Loucy (cell line): ENCODE measurements at regions not wholly inside any gene's neighbourhood (a gene's known extent, or its start where the extent isn't known, plus 50 kb on each side); places are given as distances from the start of the nearest gene placed in this dataset.
"Not testable (repeated sequence)": the region's sequence is repeated elsewhere in the genome, so short reads cannot be mapped to it uniquely, and the experiment has no call there.

ENCODE experiments used
- H2AFZ ChIP-seq: fragments of 200-600 bp; sonication (generic); 2 replicates; pipeline ENCODE4 v1.6.0; 2016; ENCODE audit warnings: antibody characterized with exemption, mild to moderate bottlenecking, low read length, moderate library complexity
- H3F3A ChIP-seq: fragments of 200-600 bp; 2 replicates; pipeline ENCODE4 v1.6.0; 2016; ENCODE audit warnings: antibody characterized with exemption, low read depth, mild to moderate bottlenecking
- H3K27me3 ChIP-seq: fragments of 200-600 bp; sonication (generic); 2 replicates; pipeline ENCODE4 v1.6.1; 2014; ENCODE audit warnings: low read length, mild to moderate bottlenecking; ENCODE audit not compliant: insufficient read depth, poor library complexity, severe bottlenecking
- H3K36me3 ChIP-seq: fragments of 200-600 bp; sonication (generic); 2 replicates; pipeline ENCODE4 v1.6.1; 2016; ENCODE audit warnings: low read length; ENCODE audit not compliant: insufficient read depth
- H3K4me1 ChIP-seq: fragments of 200-600 bp; sonication (generic); 2 replicates; pipeline ENCODE4 v1.5.1; 2014; ENCODE audit warnings: low read length, mild to moderate bottlenecking; ENCODE audit not compliant: insufficient read depth, poor library complexity, severe bottlenecking
- H3K4me2 ChIP-seq: fragments of 200-600 bp; sonication (generic); 2 replicates; pipeline ENCODE4 v1.6.0; 2014; ENCODE audit warnings: antibody characterized with exemption, low read length, low read depth, mild to moderate bottlenecking; ENCODE audit not compliant: poor library complexity, severe bottlenecking
- H3K4me3 ChIP-seq: fragments of 200-600 bp; sonication (generic); 2 replicates; pipeline ENCODE4 v1.5.1; 2014; ENCODE audit warnings: low read length, mild to moderate bottlenecking, mixed read lengths; ENCODE audit not compliant: poor library complexity, severe bottlenecking
- H3K79me2 ChIP-seq: fragments of 200-600 bp; sonication (generic); 2 replicates; pipeline ENCODE4 v1.6.1; 2014; ENCODE audit warnings: low read length; ENCODE audit not compliant: insufficient read depth
- H3K9ac ChIP-seq: fragments of 200-600 bp; sonication (generic); 2 replicates; pipeline ENCODE4 v1.6.0; 2014; ENCODE audit warnings: mild to moderate bottlenecking, low read depth, low read length, moderate library complexity; ENCODE audit not compliant: poor library complexity, severe bottlenecking
- H3K9me2 ChIP-seq: fragments of 200-600 bp; sonication (generic); replicated peaks from 2 replicates; pipeline ENCODE4 v1.6.1; 2016; ENCODE audit warnings: low read depth, low read length, mixed read lengths
- H3K9me3 ChIP-seq: fragments of 200-600 bp; sonication (generic); 2 replicates; pipeline ENCODE4 v1.6.1; 2014; ENCODE audit warnings: mild to moderate bottlenecking, antibody characterized with exemption, low read length, low read depth; ENCODE audit not compliant: insufficient read depth
- H4K20me1 ChIP-seq: fragments of 200-600 bp; sonication (generic); 2 replicates; pipeline ENCODE4 v1.6.0; 2014; ENCODE audit warnings: antibody characterized with exemption, low read length, mild to moderate bottlenecking; ENCODE audit not compliant: insufficient read depth, poor library complexity, severe bottlenecking
- CTCF ChIP-seq: fragments of 200-600 bp; sonication (generic); conservative IDR thresholded peaks from 2 replicates; pipeline ENCODE4 v1.5.1; 2014; ENCODE audit warnings: mild to moderate bottlenecking, antibody characterized with exemption, low read length
- EZH2phosphoT487 ChIP-seq: fragments of 200-600 bp; IDR thresholded peaks from 2 replicates; pipeline ENCODE4 v1.6.1; 2018; ENCODE audit warnings: antibody characterized with exemption, mild to moderate bottlenecking, moderate library complexity, borderline replicate concordance

GRCh38 chr21:20215959-20216358 lies 782.2 kb upstream of the NCAM2 start:
- Histone ChIP-seq H3K36me3 (no peaks in the 10 kb centered on the region), H3K4me1 (no peaks in the 10 kb centered on the region), H3K9ac (no peak overlapping the region), H3F3A (no peaks in the 10 kb centered on the region), H3K4me2 (no peak overlapping the region), H3K79me2 (no peaks in the 10 kb centered on the region), H3K9me3 (no peaks in the 10 kb centered on the region), H3K4me3 (no peak overlapping the region), H2AFZ (no peak overlapping the region), H3K9me2 (no peaks in the 10 kb centered on the region), H3K27me3 (no peaks in the 10 kb centered on the region), H4K20me1 (no peaks in the 10 kb centered on the region)
- TF ChIP-seq CTCF, result no peak
- TF ChIP-seq EZH2phosphoT487, result no peak

GRCh38 chr21:20220586-20220985 lies 777.6 kb upstream of the NCAM2 start:
- Histone ChIP-seq H3K9me3 (no peaks in the 10 kb centered on the region), H3F3A (no peaks in the 10 kb centered on the region), H4K20me1 (no peaks in the 10 kb centered on the region), H3K36me3 (no peaks in the 10 kb centered on the region), H3K9ac (no peak overlapping the region), H3K4me2 (no peak overlapping the region), H3K4me3 (no peak overlapping the region), H3K27me3 (no peaks in the 10 kb centered on the region), H2AFZ (no peak overlapping the region), H3K4me1 (no peaks in the 10 kb centered on the region), H3K79me2 (no peaks in the 10 kb centered on the region), H3K9me2 (no peaks in the 10 kb centered on the region)
- TF ChIP-seq CTCF (no peak), EZH2phosphoT487 (no peak)

- H3F3A ChIP-seq, H3K36me3 ChIP-seq, H3K27me3 ChIP-seq, H3K79me2 ChIP-seq, H3K4me1 ChIP-seq, H3K9ac ChIP-seq, H3K9me3 ChIP-seq, H3K9me2 ChIP-seq, H3K4me3 ChIP-seq, H2AFZ ChIP-seq, H3K4me2 ChIP-seq, H4K20me1 ChIP-seq: not testable (repeated sequence)
Observed at GRCh38 chr21:20221981-20222380, 776.2 kb upstream of the NCAM2 start.

GRCh38 chr21:20236649-20237048 lies 761.6 kb upstream of the NCAM2 start:
- not testable (repeated sequence) for H3K27me3 ChIP-seq, H3K36me3 ChIP-seq, H2AFZ ChIP-seq, H4K20me1 ChIP-seq, H3K79me2 ChIP-seq, H3K9me3 ChIP-seq, H3K4me3 ChIP-seq, H3K9ac ChIP-seq, H3K4me2 ChIP-seq, H3K4me1 ChIP-seq, H3K9me2 ChIP-seq, H3F3A ChIP-seq
